B cell (primary cell): ENCODE measurements at regions not wholly inside any gene's neighbourhood (a gene's known extent, or its start where the extent isn't known, plus 50 kb on each side); places are given as distances from the start of the nearest gene placed in this dataset.

Experiments used
- ATAC-seq: fragments of 200-7000 bp; cut with Tn5 transposase; one replicate; pipeline ENCODE4 v1.10.0; 2021; ENCODE audit warnings: low read depth, mild to moderate bottlenecking, moderate number of reproducible peaks, moderate library complexity
- CTCF ChIA-PET: fragments of 350-600 bp; sonication (Branson Sonifier 250); formaldehyde crosslinking; loops from one replicate; lab custom pipeline; 2021; ENCODE audit warnings: antibody characterized with exemption, inconsistent platforms; lab: Charles Lee
- POLR2A ChIA-PET: fragments of 350-600 bp; sonication (Branson Sonifier 250); formaldehyde crosslinking; loops from one replicate; lab custom pipeline; 2021; ENCODE audit warnings: antibody characterized with exemption; lab: Charles Lee
- DNase-seq: peaks from one replicate; pipeline ENCODE4 v3.0.0; 2013
- H2AFZ ChIP-seq: 2 replicates; pipeline ENCODE4 v1.6.1; 2012; ENCODE audit warnings: mild to moderate bottlenecking, low read depth, low read length; ENCODE audit not compliant: insufficient read depth, poor library complexity, severe bottlenecking
- H3K27ac ChIP-seq, 2 donors: 1 replicate in 1 of 2; 2 replicates in 1 of 2; pipeline ENCODE4 v1.5.1; 2012 to 2013; ENCODE audit warnings: low read length in 2 of 2, mild to moderate bottlenecking in 2 of 2, moderate library complexity in 1 of 2
- H3K27me3 ChIP-seq, 4 experiments: fragments of 200-600 bp in 1 of 4; sonication (generic) in 1 of 4; replicated peaks in 1 of 4; 1 replicate in 2 of 4; 2 replicates in 2 of 4; pipeline versions ENCODE4 v1.6.1 to v1.7.0; 2013 to 2016; ENCODE audit warnings: low read length in 3 of 4, mild to moderate bottlenecking in 2 of 4, mixed read lengths in 1 of 4, moderate library complexity in 1 of 4; ENCODE audit not compliant: insufficient read depth in 4 of 4, control insufficient read depth in 3 of 4; ENCODE audit errors: control extremely low read depth in 1 of 4
- H3K36me3 ChIP-seq, 2 experiments: replicated peaks in 1 of 2; 1 replicate in 1 of 2; 2 replicates in 1 of 2; pipeline versions ENCODE4 v1.6.1 to v1.7.1; 2013; ENCODE audit warnings: low read length in 1 of 2; ENCODE audit not compliant: insufficient read depth in 2 of 2, control insufficient read depth in 1 of 2; ENCODE audit errors: control extremely low read depth in 1 of 2, extremely low read depth in 1 of 2
- H3K4me1 ChIP-seq, 2 donors: fragments of 200-600 bp in 1 of 2; sonication (generic) in 1 of 2; 1 replicate in 1 of 2; 2 replicates in 1 of 2; pipeline versions ENCODE4 v1.5.1 to v1.6.1; 2013 to 2017; ENCODE audit warnings: low read length in 2 of 2; ENCODE audit not compliant: control insufficient read depth in 2 of 2, insufficient read depth in 2 of 2
- H3K4me2 ChIP-seq: replicated peaks from 2 replicates; pipeline ENCODE3; 2012; ENCODE audit warnings: mild to moderate bottlenecking, low read depth, low read length; ENCODE audit not compliant: poor library complexity, severe bottlenecking
- H3K4me3 ChIP-seq, 5 experiments: fragments of 200-600 bp in 1 of 5; sonication (generic) in 1 of 5; 1 replicate in 3 of 5; 2 replicates in 2 of 5; pipeline versions ENCODE4 v1.5.1 to v1.7.0; 2011 to 2016; ENCODE audit warnings: low read length in 4 of 5, mild to moderate bottlenecking in 4 of 5, low read depth in 2 of 5, control low read depth in 1 of 5, moderate library complexity in 1 of 5; ENCODE audit not compliant: insufficient read depth in 1 of 5; ENCODE audit errors: control extremely low read depth in 1 of 5, extremely low read depth in 1 of 5
- H3K79me2 ChIP-seq: fragments of 200-600 bp; sonication (generic); one replicate; pipeline ENCODE4 v1.6.0; 2016; ENCODE audit warnings: low read length; ENCODE audit not compliant: control insufficient read depth, insufficient read depth
- H3K9ac ChIP-seq: fragments of 200-600 bp; sonication (generic); 2 replicates; pipeline ENCODE4 v1.6.1; 2017; ENCODE audit warnings: mild to moderate bottlenecking, low read length, moderate library complexity
- H3K9me3 ChIP-seq, 3 donors: one replicate each; pipeline versions ENCODE4 v1.6.1 to v1.7.1; 2013; ENCODE audit warnings: low read length in 2 of 3; ENCODE audit not compliant: control insufficient read depth in 2 of 3, insufficient read depth in 1 of 3; ENCODE audit errors: control extremely low read depth in 1 of 3
- H4K20me1 ChIP-seq: 2 replicates; pipeline ENCODE4 v1.6.0; 2012; ENCODE audit warnings: mild to moderate bottlenecking, low read length; ENCODE audit not compliant: insufficient read depth, control insufficient read depth, poor library complexity, severe bottlenecking
- H3K27ac Mint-ChIP-seq: one replicate; pipeline ENCODE4 v1.8.0; 2021; ENCODE audit warnings: mixed read lengths
- H3K27me3 Mint-ChIP-seq: one replicate; pipeline ENCODE4 v1.8.0; 2021; ENCODE audit warnings: mixed read lengths
- H3K4me1 Mint-ChIP-seq: one replicate; pipeline ENCODE4 v1.8.0; 2021; ENCODE audit warnings: mixed read lengths
- H3K4me3 Mint-ChIP-seq: one replicate; pipeline ENCODE4 v1.8.0; 2021; ENCODE audit warnings: mixed read lengths
- H3K9me3 Mint-ChIP-seq: one replicate; pipeline ENCODE4 v1.8.0; 2022; ENCODE audit warnings: mixed read lengths; ENCODE audit not compliant: insufficient read depth
- CTCF ChIP-seq: fragments of 200-600 bp; IDR thresholded peaks from one replicate; pipeline ENCODE4 v1.8.0; 2022; ENCODE audit warnings: antibody characterized with exemption, mild to moderate bottlenecking
- EZH2 ChIP-seq: IDR thresholded peaks from 2 replicates; pipeline ENCODE4 v1.6.1; 2012; ENCODE audit warnings: borderline replicate concordance, low read depth, mild to moderate bottlenecking, moderate library complexity, low read length; ENCODE audit not compliant: insufficient read depth, poor library complexity, severe bottlenecking
- WGBS: methylation state at CpG from one replicate; pipeline ENCODE4 v1.1.5; 2013; ENCODE audit warnings: missing lambda C conversion rate; ENCODE audit not compliant: insufficient coverage; 5-methylcytosine and 5-hydroxymethylcytosine counted together
- intact Hi-C: fragments of 100-400 bp; cut with micrococcal nuclease; formaldehyde crosslinking; loops from one replicate; pipeline ENCODE4 v1.10.0; 2022

- intact Hi-C loops = no loop called here
- H3K9me3 Mint-ChIP-seq = no peaks in the 10 kb centered on the region
- TF ChIP-seq CTCF (no peak), EZH2 (no peak)
Measured at GRCh38 chr6:67870321-67870720, 764.8 kb upstream of the ADGRB3 start.

GRCh38 chr6:67863346-67863745 is 771.7 kb upstream of the ADGRB3 start:
- Mint-ChIP-seq H3K4me3 (no peak overlapping the region), H3K27ac (no peak overlapping the region), H3K27me3 (no peaks in the 10 kb centered on the region), H3K9me3 (no peaks in the 10 kb centered on the region), H3K4me1 (no peaks in the 10 kb centered on the region)
- intact Hi-C loops = no loop called here
- no peak for TF ChIP-seq CTCF
- TF ChIP-seq EZH2 = no peak
- no peaks in the 10 kb centered on the region for H3K36me3 ChIP-seq
- ATAC-seq = no peak
- H2AFZ ChIP-seq = no peak overlapping the region
- H3K79me2 ChIP-seq = no peaks in the 10 kb centered on the region
- no peaks in the 10 kb centered on the region for H3K4me1 ChIP-seq
- no peak overlapping the region for H3K4me2 ChIP-seq
- no peak overlapping the region for H3K9ac ChIP-seq
- no peaks in the 10 kb centered on the region for H3K27me3 ChIP-seq
- POLR2A ChIA-PET = no interaction called here
- CTCF ChIA-PET = no interaction called here
- no peak for DNase-seq
- WGBS = no CpG with 5 or more reads among the region's 2 CpGs
- no peaks in the 10 kb centered on the region for H4K20me1 ChIP-seq
- no peak overlapping the region for H3K27ac ChIP-seq
- H3K4me3 ChIP-seq = no peak overlapping the region
- H3K9me3 ChIP-seq = no peaks in the 10 kb centered on the region

More at GRCh38 chr6:67870321-67870720, 764.8 kb upstream of the ADGRB3 start:
- no peaks in the 10 kb centered on the region for H3K9me3 ChIP-seq
- no peaks in the 10 kb centered on the region for H4K20me1 ChIP-seq
- H3K36me3 ChIP-seq = no peaks in the 10 kb centered on the region
- Mint-ChIP-seq H3K27ac (no peak overlapping the region), H3K27me3 (no peaks in the 10 kb centered on the region), H3K4me1 (no peaks in the 10 kb centered on the region), H3K4me3 (no peak overlapping the region)
- H3K79me2 ChIP-seq = no peaks in the 10 kb centered on the region
- no peaks in the 10 kb centered on the region for H3K4me1 ChIP-seq
- ChIA-PET POLR2A (no interaction called here), CTCF (no interaction called here)
- H3K4me2 ChIP-seq = no peak overlapping the region
- ATAC-seq (no peak), DNase-seq (no peak)
- no peak overlapping the region for H3K27ac ChIP-seq
- H3K9ac ChIP-seq = no peak overlapping the region
- H2AFZ ChIP-seq = no peak overlapping the region
- H3K4me3 ChIP-seq = no peak overlapping the region
- H3K27me3 ChIP-seq = no peaks in the 10 kb centered on the region
